WTC11 (cell line): ENCODE measurements at regions not wholly inside any gene's neighbourhood (a gene's known extent, or its start where the extent isn't known, plus 50 kb on each side); places are given as distances from the start of the nearest gene placed in this dataset.

ENCODE experiments used
- MYBL2 ChIP-seq: sonication (generic); formaldehyde crosslinking; IDR thresholded peaks from 2 replicates; pipeline ENCODE4 v1.8.1; 2023; ENCODE audit warnings: mild to moderate bottlenecking, moderate library complexity, missing genetic modification reagents
- TP53 ChIP-seq: sonication (generic); formaldehyde crosslinking; IDR thresholded peaks from 2 replicates; pipeline ENCODE4 v1.8.1; 2023; ENCODE audit warnings: mild to moderate bottlenecking, missing genetic modification reagents
- TF ChIP-seq, protein P1 (sequence below): sonication (generic); formaldehyde crosslinking; IDR thresholded peaks from 2 replicates; pipeline ENCODE4 v1.8.1; 2022; ENCODE audit warnings: missing genetic modification reagents, borderline replicate concordance
- TF ChIP-seq, protein P2 (sequence below): sonication (generic); formaldehyde crosslinking; conservative IDR thresholded peaks from 2 replicates; pipeline ENCODE4 v1.8.1; 2022; ENCODE audit warnings: mild to moderate bottlenecking, missing genetic modification reagents
- TF ChIP-seq, protein P3 (sequence below): sonication (generic); formaldehyde crosslinking; IDR thresholded peaks from 2 replicates; pipeline ENCODE4 v1.8.1; 2023; ENCODE audit warnings: mild to moderate bottlenecking, missing genetic modification reagents, moderate library complexity
- TF ChIP-seq, protein P4 (sequence below): sonication (generic); formaldehyde crosslinking; IDR thresholded peaks from 2 replicates; pipeline ENCODE4 v1.8.0; 2022; ENCODE audit warnings: missing genetic modification reagents
- TF ChIP-seq, protein P5 (sequence below): fragments of 200-600 bp; IDR thresholded peaks from 2 replicates; pipeline ENCODE4 v1.8.0; 2022; ENCODE audit warnings: antibody characterized with exemption
- TF ChIP-seq, protein P6 (sequence below): sonication (generic); formaldehyde crosslinking; IDR thresholded peaks from 2 replicates; pipeline ENCODE4 v1.8.1; 2023; ENCODE audit warnings: mild to moderate bottlenecking, missing genetic modification reagents, borderline replicate concordance

DNA sequence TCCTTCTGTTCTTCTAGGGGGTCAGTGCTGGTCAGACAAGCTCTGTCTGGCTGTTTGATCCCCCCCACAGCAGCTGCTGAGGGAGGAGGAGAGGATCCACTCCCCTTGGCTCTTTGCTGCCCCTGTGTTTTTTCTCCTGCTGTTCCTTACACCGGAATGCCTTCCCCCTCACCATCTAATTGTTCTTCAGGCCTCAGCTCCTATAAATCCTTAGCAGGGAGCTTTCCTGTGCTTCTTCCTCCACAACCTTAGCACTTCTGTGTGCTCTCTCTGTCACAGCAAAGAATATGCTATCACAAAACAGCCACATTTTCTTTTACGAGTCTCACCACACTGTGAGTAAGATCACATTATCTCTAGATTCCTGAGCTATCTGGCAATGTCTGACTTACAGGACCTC, 196.6 kb downstream of the OTOR start:
- TF ChIP-seq TP53 (no peak), MYBL2 (CRISPR knock-in tag) (no peak)
- TF ChIP-seq, protein P1, sequence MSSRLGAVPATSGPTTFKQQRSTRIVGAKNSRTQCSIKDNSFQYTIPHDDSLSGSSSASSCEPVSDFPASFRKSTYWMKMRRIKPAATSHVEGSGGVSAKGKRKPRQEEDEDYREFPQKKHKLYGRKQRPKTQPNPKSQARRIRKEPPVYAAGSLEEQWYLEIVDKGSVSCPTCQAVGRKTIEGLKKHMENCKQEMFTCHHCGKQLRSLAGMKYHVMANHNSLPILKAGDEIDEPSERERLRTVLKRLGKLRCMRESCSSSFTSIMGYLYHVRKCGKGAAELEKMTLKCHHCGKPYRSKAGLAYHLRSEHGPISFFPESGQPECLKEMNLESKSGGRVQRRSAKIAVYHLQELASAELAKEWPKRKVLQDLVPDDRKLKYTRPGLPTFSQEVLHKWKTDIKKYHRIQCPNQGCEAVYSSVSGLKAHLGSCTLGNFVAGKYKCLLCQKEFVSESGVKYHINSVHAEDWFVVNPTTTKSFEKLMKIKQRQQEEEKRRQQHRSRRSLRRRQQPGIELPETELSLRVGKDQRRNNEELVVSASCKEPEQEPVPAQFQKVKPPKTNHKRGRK (CRISPR knock-in tag) = no peak
- TF ChIP-seq, protein P2, sequence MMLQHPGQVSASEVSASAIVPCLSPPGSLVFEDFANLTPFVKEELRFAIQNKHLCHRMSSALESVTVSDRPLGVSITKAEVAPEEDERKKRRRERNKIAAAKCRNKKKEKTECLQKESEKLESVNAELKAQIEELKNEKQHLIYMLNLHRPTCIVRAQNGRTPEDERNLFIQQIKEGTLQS (CRISPR knock-in tag) = no peak
- TF ChIP-seq, protein P3, sequence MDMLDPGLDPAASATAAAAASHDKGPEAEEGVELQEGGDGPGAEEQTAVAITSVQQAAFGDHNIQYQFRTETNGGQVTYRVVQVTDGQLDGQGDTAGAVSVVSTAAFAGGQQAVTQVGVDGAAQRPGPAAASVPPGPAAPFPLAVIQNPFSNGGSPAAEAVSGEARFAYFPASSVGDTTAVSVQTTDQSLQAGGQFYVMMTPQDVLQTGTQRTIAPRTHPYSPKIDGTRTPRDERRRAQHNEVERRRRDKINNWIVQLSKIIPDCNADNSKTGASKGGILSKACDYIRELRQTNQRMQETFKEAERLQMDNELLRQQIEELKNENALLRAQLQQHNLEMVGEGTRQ (CRISPR knock-in tag) = no peak
- TF ChIP-seq, protein P4, sequence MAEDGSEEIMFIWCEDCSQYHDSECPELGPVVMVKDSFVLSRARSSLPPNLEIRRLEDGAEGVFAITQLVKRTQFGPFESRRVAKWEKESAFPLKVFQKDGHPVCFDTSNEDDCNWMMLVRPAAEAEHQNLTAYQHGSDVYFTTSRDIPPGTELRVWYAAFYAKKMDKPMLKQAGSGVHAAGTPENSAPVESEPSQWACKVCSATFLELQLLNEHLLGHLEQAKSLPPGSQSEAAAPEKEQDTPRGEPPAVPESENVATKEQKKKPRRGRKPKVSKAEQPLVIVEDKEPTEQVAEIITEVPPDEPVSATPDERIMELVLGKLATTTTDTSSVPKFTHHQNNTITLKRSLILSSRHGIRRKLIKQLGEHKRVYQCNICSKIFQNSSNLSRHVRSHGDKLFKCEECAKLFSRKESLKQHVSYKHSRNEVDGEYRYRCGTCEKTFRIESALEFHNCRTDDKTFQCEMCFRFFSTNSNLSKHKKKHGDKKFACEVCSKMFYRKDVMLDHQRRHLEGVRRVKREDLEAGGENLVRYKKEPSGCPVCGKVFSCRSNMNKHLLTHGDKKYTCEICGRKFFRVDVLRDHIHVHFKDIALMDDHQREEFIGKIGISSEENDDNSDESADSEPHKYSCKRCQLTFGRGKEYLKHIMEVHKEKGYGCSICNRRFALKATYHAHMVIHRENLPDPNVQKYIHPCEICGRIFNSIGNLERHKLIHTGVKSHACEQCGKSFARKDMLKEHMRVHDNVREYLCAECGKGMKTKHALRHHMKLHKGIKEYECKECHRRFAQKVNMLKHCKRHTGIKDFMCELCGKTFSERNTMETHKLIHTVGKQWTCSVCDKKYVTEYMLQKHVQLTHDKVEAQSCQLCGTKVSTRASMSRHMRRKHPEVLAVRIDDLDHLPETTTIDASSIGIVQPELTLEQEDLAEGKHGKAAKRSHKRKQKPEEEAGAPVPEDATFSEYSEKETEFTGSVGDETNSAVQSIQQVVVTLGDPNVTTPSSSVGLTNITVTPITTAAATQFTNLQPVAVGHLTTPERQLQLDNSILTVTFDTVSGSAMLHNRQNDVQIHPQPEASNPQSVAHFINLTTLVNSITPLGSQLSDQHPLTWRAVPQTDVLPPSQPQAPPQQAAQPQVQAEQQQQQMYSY (CRISPR knock-in tag) = no peak
- TF ChIP-seq, protein P5, sequence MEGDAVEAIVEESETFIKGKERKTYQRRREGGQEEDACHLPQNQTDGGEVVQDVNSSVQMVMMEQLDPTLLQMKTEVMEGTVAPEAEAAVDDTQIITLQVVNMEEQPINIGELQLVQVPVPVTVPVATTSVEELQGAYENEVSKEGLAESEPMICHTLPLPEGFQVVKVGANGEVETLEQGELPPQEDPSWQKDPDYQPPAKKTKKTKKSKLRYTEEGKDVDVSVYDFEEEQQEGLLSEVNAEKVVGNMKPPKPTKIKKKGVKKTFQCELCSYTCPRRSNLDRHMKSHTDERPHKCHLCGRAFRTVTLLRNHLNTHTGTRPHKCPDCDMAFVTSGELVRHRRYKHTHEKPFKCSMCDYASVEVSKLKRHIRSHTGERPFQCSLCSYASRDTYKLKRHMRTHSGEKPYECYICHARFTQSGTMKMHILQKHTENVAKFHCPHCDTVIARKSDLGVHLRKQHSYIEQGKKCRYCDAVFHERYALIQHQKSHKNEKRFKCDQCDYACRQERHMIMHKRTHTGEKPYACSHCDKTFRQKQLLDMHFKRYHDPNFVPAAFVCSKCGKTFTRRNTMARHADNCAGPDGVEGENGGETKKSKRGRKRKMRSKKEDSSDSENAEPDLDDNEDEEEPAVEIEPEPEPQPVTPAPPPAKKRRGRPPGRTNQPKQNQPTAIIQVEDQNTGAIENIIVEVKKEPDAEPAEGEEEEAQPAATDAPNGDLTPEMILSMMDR = no peak
- TF ChIP-seq, protein P6, sequence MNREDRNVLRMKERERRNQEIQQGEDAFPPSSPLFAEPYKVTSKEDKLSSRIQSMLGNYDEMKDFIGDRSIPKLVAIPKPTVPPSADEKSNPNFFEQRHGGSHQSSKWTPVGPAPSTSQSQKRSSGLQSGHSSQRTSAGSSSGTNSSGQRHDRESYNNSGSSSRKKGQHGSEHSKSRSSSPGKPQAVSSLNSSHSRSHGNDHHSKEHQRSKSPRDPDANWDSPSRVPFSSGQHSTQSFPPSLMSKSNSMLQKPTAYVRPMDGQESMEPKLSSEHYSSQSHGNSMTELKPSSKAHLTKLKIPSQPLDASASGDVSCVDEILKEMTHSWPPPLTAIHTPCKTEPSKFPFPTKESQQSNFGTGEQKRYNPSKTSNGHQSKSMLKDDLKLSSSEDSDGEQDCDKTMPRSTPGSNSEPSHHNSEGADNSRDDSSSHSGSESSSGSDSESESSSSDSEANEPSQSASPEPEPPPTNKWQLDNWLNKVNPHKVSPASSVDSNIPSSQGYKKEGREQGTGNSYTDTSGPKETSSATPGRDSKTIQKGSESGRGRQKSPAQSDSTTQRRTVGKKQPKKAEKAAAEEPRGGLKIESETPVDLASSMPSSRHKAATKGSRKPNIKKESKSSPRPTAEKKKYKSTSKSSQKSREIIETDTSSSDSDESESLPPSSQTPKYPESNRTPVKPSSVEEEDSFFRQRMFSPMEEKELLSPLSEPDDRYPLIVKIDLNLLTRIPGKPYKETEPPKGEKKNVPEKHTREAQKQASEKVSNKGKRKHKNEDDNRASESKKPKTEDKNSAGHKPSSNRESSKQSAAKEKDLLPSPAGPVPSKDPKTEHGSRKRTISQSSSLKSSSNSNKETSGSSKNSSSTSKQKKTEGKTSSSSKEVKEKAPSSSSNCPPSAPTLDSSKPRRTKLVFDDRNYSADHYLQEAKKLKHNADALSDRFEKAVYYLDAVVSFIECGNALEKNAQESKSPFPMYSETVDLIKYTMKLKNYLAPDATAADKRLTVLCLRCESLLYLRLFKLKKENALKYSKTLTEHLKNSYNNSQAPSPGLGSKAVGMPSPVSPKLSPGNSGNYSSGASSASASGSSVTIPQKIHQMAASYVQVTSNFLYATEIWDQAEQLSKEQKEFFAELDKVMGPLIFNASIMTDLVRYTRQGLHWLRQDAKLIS = no peak
